Endothelial cell of umbilical vein (primary cell): ENCODE measurements at regions not wholly inside any gene's neighbourhood (a gene's known extent, or its start where the extent isn't known, plus 50 kb on each side); places are given as distances from the start of the nearest gene placed in this dataset.

ENCODE experiments used
- BruUV-seq: library from RNA; stranded (reverse); fragments of 400-500 nt; replicated peaks from 2 replicates; lab custom pipeline; 2021; lab: Mats Ljungman, UMichigan
- CTCF ChIA-PET: fragments of 300-600, 350-600 bp; sonication (Branson Sonifier 250); formaldehyde crosslinking; loops from one replicate; lab custom pipeline; 2021; ENCODE audit warnings: antibody characterized with exemption, inconsistent platforms; lab: Charles Lee
- POLR2A ChIA-PET: fragments of 300-600, 350-600 bp; sonication (Branson Sonifier 250); formaldehyde crosslinking; loops from one replicate; lab custom pipeline; 2021; ENCODE audit warnings: antibody characterized with exemption, inconsistent platforms; lab: Charles Lee
- DNase-seq: peaks from one replicate; pipeline ENCODE4 v3.0.0-alpha.2; 2011; ENCODE audit warnings: low read depth, low spot score
- FAIRE-seq: peaks from 2 replicates; lab custom pipeline; 2011; peaks lifted over from hg19 to GRCh38; lab: Jason Lieb, UNC
- H2AFZ ChIP-seq: 2 replicates; pipeline ENCODE4 v1.6.0; 2012; ENCODE audit warnings: low read depth, low read length, control low read depth, inconsistent platforms
- H3K27ac ChIP-seq: 2 replicates; pipeline ENCODE4 v1.5.1; 2011; ENCODE audit warnings: low read depth, mild to moderate bottlenecking, control low read depth, low read length, moderate library complexity; ENCODE audit not compliant: insufficient read depth
- H3K27me3 ChIP-seq, 2 experiments: 2 replicates each; pipeline versions ENCODE4 v1.6.0 to v1.6.1; 2011; ENCODE audit warnings: low read length in 2 of 2, mixed read lengths in 1 of 2; ENCODE audit not compliant: control insufficient read depth in 2 of 2, insufficient read depth in 2 of 2
- H3K36me3 ChIP-seq, 2 experiments: 2 replicates in 1 of 2; 3 replicates in 1 of 2; pipeline ENCODE4 v1.5.1; 2011; ENCODE audit warnings: low read length in 2 of 2, mild to moderate bottlenecking in 1 of 2, moderate library complexity in 1 of 2; ENCODE audit not compliant: control insufficient read depth in 2 of 2, insufficient read depth in 2 of 2; ENCODE audit errors: extremely low read depth in 1 of 2
- H3K4me1 ChIP-seq: 3 replicates; pipeline ENCODE4 v1.5.1; 2011; ENCODE audit warnings: mild to moderate bottlenecking, low read length; ENCODE audit not compliant: control insufficient read depth, insufficient read depth; ENCODE audit errors: extremely low read depth
- H3K4me2 ChIP-seq: 2 replicates; pipeline ENCODE4 v1.6.1; 2011; ENCODE audit warnings: low read length, control low read depth, mixed read lengths; ENCODE audit not compliant: insufficient read depth
- H3K4me3 ChIP-seq, 3 experiments: fragments of 200-600 bp in 1 of 3; sonication (generic), shearing (Covaris generic) in 1 of 3; replicated peaks in 1 of 3; 2 replicates each; pipeline ENCODE4 v1.5.1; 2011 to 2016; ENCODE audit warnings: control low read depth in 3 of 3, low read length in 3 of 3, mild to moderate bottlenecking in 2 of 3, inconsistent platforms in 1 of 3, low read depth in 1 of 3, moderate library complexity in 1 of 3; ENCODE audit not compliant: insufficient read depth in 1 of 3
- H3K79me2 ChIP-seq: 2 replicates; pipeline ENCODE4 v1.6.0; 2012; ENCODE audit warnings: low read length, inconsistent platforms; ENCODE audit not compliant: control insufficient read depth, insufficient read depth
- H3K9ac ChIP-seq: replicated peaks from 2 replicates; pipeline ENCODE3; 2011; ENCODE audit warnings: low read length, control low read depth; ENCODE audit not compliant: insufficient read depth; ENCODE audit errors: extremely low read depth
- H3K9me1 ChIP-seq: replicated peaks from 3 replicates; pipeline ENCODE4 v1.6.0; 2011; ENCODE audit warnings: mild to moderate bottlenecking, low read length; ENCODE audit not compliant: control insufficient read depth, insufficient read depth; ENCODE audit errors: extremely low read depth
- H3K9me3 ChIP-seq: replicated peaks from 2 replicates; pipeline ENCODE4 v1.5.1; 2012; ENCODE audit warnings: low read length, inconsistent platforms; ENCODE audit not compliant: control insufficient read depth, insufficient read depth
- H4K20me1 ChIP-seq: replicated peaks from 2 replicates; pipeline ENCODE3; 2011; ENCODE audit warnings: mild to moderate bottlenecking, low read length; ENCODE audit not compliant: control insufficient read depth, insufficient read depth; ENCODE audit errors: extremely low read depth
- FOS ChIP-seq: IDR thresholded peaks from 2 replicates; pipeline ENCODE4 v1.6.1; 2011; ENCODE audit warnings: mild to moderate bottlenecking, low read length, moderate library complexity, borderline replicate concordance; ENCODE audit not compliant: insufficient read depth
- MAX ChIP-seq: IDR thresholded peaks from 2 replicates; pipeline ENCODE4 v1.6.1; 2011; ENCODE audit not compliant: insufficient read depth, insufficient read length
- MYC ChIP-seq: IDR thresholded peaks from one replicate; pipeline ENCODE4 v1.6.1; 2011; ENCODE audit warnings: mild to moderate bottlenecking, low read depth, low read length
- POLR2AphosphoS5 ChIP-seq: IDR thresholded peaks from 2 replicates; pipeline ENCODE4 v1.6.1; 2012; ENCODE audit warnings: low read depth, mild to moderate bottlenecking, control low read depth, low read length, moderate library complexity; ENCODE audit not compliant: insufficient read depth
- dilution Hi-C: fragments of 300-500 bp; cut with MboI; formaldehyde crosslinking; loops from one replicate; pipeline ENCODE4 v1.15.0; 2019; ENCODE audit warnings: low sequenced_read_pairs; ENCODE audit not compliant: extremely low pct_ligation_motif_present
- intact Hi-C: fragments of 100-400 bp; cut with micrococcal nuclease; formaldehyde crosslinking; loops from one replicate; pipeline ENCODE4 v1.10.0; 2022
- TF ChIP-seq, protein P1 (sequence below), 2 donors: IDR thresholded peaks; 1 replicate in 1 of 2; 2 replicates in 1 of 2; pipeline ENCODE4 v1.5.1; 2011; ENCODE audit warnings: low read length in 2 of 2, mild to moderate bottlenecking in 2 of 2, moderate library complexity in 2 of 2, control low read depth in 1 of 2, inconsistent platforms in 1 of 2, low read depth in 1 of 2; ENCODE audit not compliant: insufficient read depth in 1 of 2; ENCODE audit errors: extremely low read depth in 1 of 2

- H3K36me3 ChIP-seq = no peaks in the 10 kb centered on the region
These were observed 69.0 kb upstream of the IL6 start for GRCh38 chr7:22658031-22658430.

GRCh38 chr7:22657479-22657878 is 69.5 kb upstream of the IL6 start:
- no peak overlapping the region for H3K4me2 ChIP-seq
- FAIRE-seq (no peak), DNase-seq (no peak)
- no peak overlapping the region for H3K9ac ChIP-seq
- TF ChIP-seq POLR2AphosphoS5 = no peak
- no peak for TF ChIP-seq MAX
- TF ChIP-seq FOS = no peak
- no peaks in the 10 kb centered on the region for H3K27me3 ChIP-seq
- no peaks in the 10 kb centered on the region for H3K79me2 ChIP-seq
- H3K27ac ChIP-seq = no peak overlapping the region
- H3K36me3 ChIP-seq = no peaks in the 10 kb centered on the region
- no peaks in the 10 kb centered on the region for H4K20me1 ChIP-seq
- POLR2A ChIA-PET = no interaction called here
- no peak overlapping the region for H3K4me3 ChIP-seq
- H3K9me3 ChIP-seq = no peaks in the 10 kb centered on the region
- H3K9me1 ChIP-seq = no peaks in the 10 kb centered on the region
- H3K4me1 ChIP-seq = peaks cover 22% of the 10 kb centered on the region
- no peak overlapping the region for H2AFZ ChIP-seq
- intact Hi-C loops = loop anchor here (10.0 kb wide), 1 partner anchor 197 kb away; no protein-coding TSS in a partner anchor
- no TSS peak for BruUV-seq
- dilution Hi-C loops = no loop called here
- CTCF ChIA-PET = interaction anchor here (1.2 to 2.1 kb wide), 3 partner anchors 10 to 97 kb away, joined by 5 to 9 read pairs (median 5); no protein-coding TSS in a partner anchor

More at GRCh38 chr7:22658031-22658430, 69.0 kb upstream of the IL6 start:
- ChIA-PET POLR2A (no interaction called here), CTCF (interaction anchor here (0.6 kb wide), 1 partner anchor 25 kb away, joined by 3 read pairs; no protein-coding TSS in a partner anchor)
- H3K9ac ChIP-seq = no peak overlapping the region
- intact Hi-C loops (loop anchor here (10.0 kb wide), 1 partner anchor 197 kb away; no protein-coding TSS in a partner anchor), dilution Hi-C loops (no loop called here)
- H4K20me1 ChIP-seq = no peaks in the 10 kb centered on the region
- no peaks in the 10 kb centered on the region for H3K9me1 ChIP-seq
- TF ChIP-seq MYC = no peak
- TF ChIP-seq MAX = no peak
- TF ChIP-seq, protein P1, sequence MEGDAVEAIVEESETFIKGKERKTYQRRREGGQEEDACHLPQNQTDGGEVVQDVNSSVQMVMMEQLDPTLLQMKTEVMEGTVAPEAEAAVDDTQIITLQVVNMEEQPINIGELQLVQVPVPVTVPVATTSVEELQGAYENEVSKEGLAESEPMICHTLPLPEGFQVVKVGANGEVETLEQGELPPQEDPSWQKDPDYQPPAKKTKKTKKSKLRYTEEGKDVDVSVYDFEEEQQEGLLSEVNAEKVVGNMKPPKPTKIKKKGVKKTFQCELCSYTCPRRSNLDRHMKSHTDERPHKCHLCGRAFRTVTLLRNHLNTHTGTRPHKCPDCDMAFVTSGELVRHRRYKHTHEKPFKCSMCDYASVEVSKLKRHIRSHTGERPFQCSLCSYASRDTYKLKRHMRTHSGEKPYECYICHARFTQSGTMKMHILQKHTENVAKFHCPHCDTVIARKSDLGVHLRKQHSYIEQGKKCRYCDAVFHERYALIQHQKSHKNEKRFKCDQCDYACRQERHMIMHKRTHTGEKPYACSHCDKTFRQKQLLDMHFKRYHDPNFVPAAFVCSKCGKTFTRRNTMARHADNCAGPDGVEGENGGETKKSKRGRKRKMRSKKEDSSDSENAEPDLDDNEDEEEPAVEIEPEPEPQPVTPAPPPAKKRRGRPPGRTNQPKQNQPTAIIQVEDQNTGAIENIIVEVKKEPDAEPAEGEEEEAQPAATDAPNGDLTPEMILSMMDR (IDR thresholded peaks at IDR 0.05; ENCODE audit: extremely low read depth in 1 of 2, insufficient read depth in 1 of 2, low read depth in 1 of 2, low read length in 2 of 2) = no peak
- H3K4me1 ChIP-seq = peaks cover 21% of the 10 kb centered on the region
- H2AFZ ChIP-seq = no peak overlapping the region
- FAIRE-seq = no peak
- H3K79me2 ChIP-seq = no peaks in the 10 kb centered on the region
- no peak overlapping the region for H3K4me2 ChIP-seq
- no TSS peak for BruUV-seq
- H3K27ac ChIP-seq = no peak overlapping the region
- no peak for DNase-seq
- no peak overlapping the region for H3K4me3 ChIP-seq
- no peaks in the 10 kb centered on the region for H3K9me3 ChIP-seq
- no peaks in the 10 kb centered on the region for H3K27me3 ChIP-seq
